ENCODE measurements at regions not wholly inside any gene's neighbourhood (a gene's known extent, or its start where the extent isn't known, plus 50 kb on each side); places are given as distances from the start of the nearest gene placed in this dataset.

DNA sequence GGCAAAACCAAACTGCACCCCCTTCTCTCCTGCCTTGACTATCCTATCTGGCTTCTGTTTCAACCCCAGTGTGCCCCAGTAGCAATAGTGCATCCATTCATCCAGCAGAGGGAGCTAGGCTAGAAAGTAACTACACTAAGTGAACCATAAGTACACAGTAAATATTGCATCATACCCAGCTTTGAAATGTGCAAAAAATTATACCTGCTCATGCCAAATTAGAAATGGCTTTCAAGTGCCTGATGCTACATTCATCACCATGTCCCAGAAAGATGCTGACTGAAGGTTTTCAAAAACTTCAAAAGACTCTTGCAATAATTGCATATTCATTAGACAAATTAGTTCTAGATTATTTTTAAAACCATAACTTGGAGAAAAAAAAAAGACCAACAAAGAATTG lies 153.5 kb downstream of the PRELID2 start:
- TF ChIP-seq, protein P1, sequence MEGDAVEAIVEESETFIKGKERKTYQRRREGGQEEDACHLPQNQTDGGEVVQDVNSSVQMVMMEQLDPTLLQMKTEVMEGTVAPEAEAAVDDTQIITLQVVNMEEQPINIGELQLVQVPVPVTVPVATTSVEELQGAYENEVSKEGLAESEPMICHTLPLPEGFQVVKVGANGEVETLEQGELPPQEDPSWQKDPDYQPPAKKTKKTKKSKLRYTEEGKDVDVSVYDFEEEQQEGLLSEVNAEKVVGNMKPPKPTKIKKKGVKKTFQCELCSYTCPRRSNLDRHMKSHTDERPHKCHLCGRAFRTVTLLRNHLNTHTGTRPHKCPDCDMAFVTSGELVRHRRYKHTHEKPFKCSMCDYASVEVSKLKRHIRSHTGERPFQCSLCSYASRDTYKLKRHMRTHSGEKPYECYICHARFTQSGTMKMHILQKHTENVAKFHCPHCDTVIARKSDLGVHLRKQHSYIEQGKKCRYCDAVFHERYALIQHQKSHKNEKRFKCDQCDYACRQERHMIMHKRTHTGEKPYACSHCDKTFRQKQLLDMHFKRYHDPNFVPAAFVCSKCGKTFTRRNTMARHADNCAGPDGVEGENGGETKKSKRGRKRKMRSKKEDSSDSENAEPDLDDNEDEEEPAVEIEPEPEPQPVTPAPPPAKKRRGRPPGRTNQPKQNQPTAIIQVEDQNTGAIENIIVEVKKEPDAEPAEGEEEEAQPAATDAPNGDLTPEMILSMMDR (IDR thresholded peaks at IDR 0.05), result peak; percentile 79
- TF ChIP-seq POLR2AphosphoS5 (IDR thresholded peaks at IDR 0.05; ENCODE audit: low read depth, low read length) (no peak), TCF7L2 (IDR thresholded peaks at IDR 0.05; ENCODE audit: low read depth, low read length) (no peak)
- TF ChIP-seq, protein P2, sequence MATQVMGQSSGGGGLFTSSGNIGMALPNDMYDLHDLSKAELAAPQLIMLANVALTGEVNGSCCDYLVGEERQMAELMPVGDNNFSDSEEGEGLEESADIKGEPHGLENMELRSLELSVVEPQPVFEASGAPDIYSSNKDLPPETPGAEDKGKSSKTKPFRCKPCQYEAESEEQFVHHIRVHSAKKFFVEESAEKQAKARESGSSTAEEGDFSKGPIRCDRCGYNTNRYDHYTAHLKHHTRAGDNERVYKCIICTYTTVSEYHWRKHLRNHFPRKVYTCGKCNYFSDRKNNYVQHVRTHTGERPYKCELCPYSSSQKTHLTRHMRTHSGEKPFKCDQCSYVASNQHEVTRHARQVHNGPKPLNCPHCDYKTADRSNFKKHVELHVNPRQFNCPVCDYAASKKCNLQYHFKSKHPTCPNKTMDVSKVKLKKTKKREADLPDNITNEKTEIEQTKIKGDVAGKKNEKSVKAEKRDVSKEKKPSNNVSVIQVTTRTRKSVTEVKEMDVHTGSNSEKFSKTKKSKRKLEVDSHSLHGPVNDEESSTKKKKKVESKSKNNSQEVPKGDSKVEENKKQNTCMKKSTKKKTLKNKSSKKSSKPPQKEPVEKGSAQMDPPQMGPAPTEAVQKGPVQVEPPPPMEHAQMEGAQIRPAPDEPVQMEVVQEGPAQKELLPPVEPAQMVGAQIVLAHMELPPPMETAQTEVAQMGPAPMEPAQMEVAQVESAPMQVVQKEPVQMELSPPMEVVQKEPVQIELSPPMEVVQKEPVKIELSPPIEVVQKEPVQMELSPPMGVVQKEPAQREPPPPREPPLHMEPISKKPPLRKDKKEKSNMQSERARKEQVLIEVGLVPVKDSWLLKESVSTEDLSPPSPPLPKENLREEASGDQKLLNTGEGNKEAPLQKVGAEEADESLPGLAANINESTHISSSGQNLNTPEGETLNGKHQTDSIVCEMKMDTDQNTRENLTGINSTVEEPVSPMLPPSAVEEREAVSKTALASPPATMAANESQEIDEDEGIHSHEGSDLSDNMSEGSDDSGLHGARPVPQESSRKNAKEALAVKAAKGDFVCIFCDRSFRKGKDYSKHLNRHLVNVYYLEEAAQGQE (IDR thresholded peaks at IDR 0.05; ENCODE audit: insufficient read depth in 1 of 2, low read depth in 2 of 2, low read length in 1 of 2), result no peak
